Stimulated activated naive CD4-positive, alpha-beta T cell (primary cell): ENCODE measurements at regions not wholly inside any gene's neighbourhood (a gene's known extent, or its start where the extent isn't known, plus 50 kb on each side); places are given as distances from the start of the nearest gene placed in this dataset.

Experiments used
- DNase-seq, 6 experiments: peaks; one replicate each; lab custom pipeline; 2025; lab: John Stamatoyannopoulos, UW

- no peak for DNase-seq
These were observed 133.7 kb downstream of the EDN1 start for GRCh38 chr6:12423832-12424231.

GRCh38 chr6:12426121-12426520, 136.0 kb downstream of the EDN1 start:
- no peak for DNase-seq

GRCh38 chr6:12431023-12431422, 140.9 kb downstream of the EDN1 start:
- no peak for DNase-seq

GRCh38 chr6:12436224-12436623, 146.1 kb downstream of the EDN1 start:
- no peak for DNase-seq

- DNase-seq, result no peak
These were observed 146.5 kb downstream of the EDN1 start for GRCh38 chr6:12436683-12437082.

GRCh38 chr6:12439296-12439695, 149.1 kb downstream of the EDN1 start:
- DNase-seq, result no peak

- no peak for DNase-seq
These were observed 150.8 kb downstream of the EDN1 start for GRCh38 chr6:12440981-12441380.

GRCh38 chr6:12442455-12442854, 152.3 kb downstream of the EDN1 start:
- DNase-seq, result no peak

- DNase-seq, result no peak
These were observed 156.2 kb downstream of the EDN1 start for GRCh38 chr6:12446394-12446793.

GRCh38 chr6:12449447-12449846, 159.3 kb downstream of the EDN1 start:
- no peak for DNase-seq

GRCh38 chr6:12450467-12450866, 160.3 kb downstream of the EDN1 start:
- DNase-seq, result no peak

- no peak for DNase-seq
These were observed 166.2 kb downstream of the EDN1 start for GRCh38 chr6:12456343-12456742.

- no peak for DNase-seq
These were observed 166.9 kb downstream of the EDN1 start for GRCh38 chr6:12457094-12457493.

- DNase-seq, result no peak
These were observed 168.4 kb downstream of the EDN1 start for GRCh38 chr6:12458558-12458957.

- DNase-seq, result no peak
These were observed 169.9 kb downstream of the EDN1 start for GRCh38 chr6:12459945-12460661.

GRCh38 chr6:12467706-12468670, 177.8 kb downstream of the EDN1 start:
- DNase-seq, result no peak

- no peak for DNase-seq
These were observed 182.5 kb downstream of the EDN1 start for GRCh38 chr6:12472601-12473038.

GRCh38 chr6:12473494-12473893, 183.3 kb downstream of the EDN1 start:
- no peak for DNase-seq

GRCh38 chr6:12474167-12475140, 184.3 kb downstream of the EDN1 start:
- no peak for DNase-seq

- DNase-seq, result no peak
These were observed 186.3 kb downstream of the EDN1 start for GRCh38 chr6:12476484-12476883.

GRCh38 chr6:12477616-12478015, 187.5 kb downstream of the EDN1 start:
- no peak for DNase-seq

GRCh38 chr6:12478921-12479320, 188.8 kb downstream of the EDN1 start:
- no peak for DNase-seq
